ENCODE measurements at regions not wholly inside any gene's neighbourhood (a gene's known extent, or its start where the extent isn't known, plus 50 kb on each side); places are given as distances from the start of the nearest gene placed in this dataset.

- TF ChIP-seq CTCF (conservative IDR thresholded peaks at IDR 0.05 in 1 of 2, IDR thresholded peaks at IDR 0.05 in 1 of 2; ENCODE audit: extremely low read depth in 1 of 2, insufficient read depth in 1 of 2, low read depth in 1 of 2, low read length in 2 of 2) (no peak), EZH2 (IDR thresholded peaks at IDR 0.05; ENCODE audit: borderline replicate concordance, low read length) (no peak)
Observed at GRCh38 chr3:193862843-193863242, 269.8 kb downstream of the OPA1 start.
